NT2/D1 (cell line): ENCODE measurements at regions not wholly inside any gene's neighbourhood (a gene's known extent, or its start where the extent isn't known, plus 50 kb on each side); places are given as distances from the start of the nearest gene placed in this dataset.

Experiments
- SUZ12 ChIP-seq: IDR thresholded peaks from 2 replicates; pipeline ENCODE4 v1.6.1; 2011; ENCODE audit not compliant: insufficient read length, insufficient read depth; ENCODE audit errors: extremely low read depth
- YY1 ChIP-seq: IDR thresholded peaks from 2 replicates; pipeline ENCODE4 v1.6.1; 2011; ENCODE audit not compliant: insufficient read length, insufficient read depth
- ZNF274 ChIP-seq: IDR thresholded peaks from 2 replicates; pipeline ENCODE4 v1.6.1; 2011; ENCODE audit warnings: mild to moderate bottlenecking, low read depth, low read length

- no peak for TF ChIP-seq ZNF274
- no peak for TF ChIP-seq YY1
- no peak for TF ChIP-seq SUZ12
Measured at GRCh38 chr2:18055290-18055689, 176.8 kb downstream of the KCNS3 start.
